ENCODE measurements at regions not wholly inside any gene's neighbourhood (a gene's known extent, or its start where the extent isn't known, plus 50 kb on each side); places are given as distances from the start of the nearest gene placed in this dataset.
"Not testable (repeated sequence)": the region's sequence is repeated elsewhere in the genome, so short reads cannot be mapped to it uniquely, and the experiment has no call there.

- no peak for DNase-seq
Measured at GRCh38 chr2:193929131-193929530, 1727.9 kb upstream of the SLC39A10 start.

GRCh38 chr2:193907561-193907960 is 1712.8 kb upstream of the TMEFF2 start:
- DNase-seq, result no peak

GRCh38 chr2:193900292-193900691 is 1705.6 kb upstream of the TMEFF2 start:
- DNase-seq, result no peak

GRCh38 chr2:193895226-193895625 is 1700.5 kb upstream of the TMEFF2 start:
- DNase-seq, result no peak

- no peak for DNase-seq
Measured at GRCh38 chr2:193894081-193894480, 1699.3 kb upstream of the TMEFF2 start.

- DNase-seq, result no peak
Measured at GRCh38 chr2:193891023-193891422, 1696.3 kb upstream of the TMEFF2 start.

- DNase-seq, result no peak
Measured at GRCh38 chr2:193885419-193885818, 1690.7 kb upstream of the TMEFF2 start.

- DNase-seq, result no peak
Measured at GRCh38 chr2:193883820-193884219, 1689.1 kb upstream of the TMEFF2 start.

GRCh38 chr2:193876980-193877379 is 1682.2 kb upstream of the TMEFF2 start:
- DNase-seq, result no peak

- no peak for DNase-seq
Measured at GRCh38 chr2:193869564-193869963, 1674.8 kb upstream of the TMEFF2 start.

GRCh38 chr2:193868833-193869232 is 1674.1 kb upstream of the TMEFF2 start:
- no peak for DNase-seq

GRCh38 chr2:193868132-193868531 is 1673.4 kb upstream of the TMEFF2 start:
- no peak for DNase-seq

- no peak for DNase-seq
Measured at GRCh38 chr2:193867454-193867853, 1672.7 kb upstream of the TMEFF2 start.

- no peak for DNase-seq
Measured at GRCh38 chr2:193861557-193861956, 1666.8 kb upstream of the TMEFF2 start.

GRCh38 chr2:193847991-193848390 is 1653.3 kb upstream of the TMEFF2 start:
- no peak for DNase-seq

GRCh38 chr2:193847130-193847529 is 1652.4 kb upstream of the TMEFF2 start:
- no peak for DNase-seq

- no peak for DNase-seq
Measured at GRCh38 chr2:193845604-193846003, 1650.9 kb upstream of the TMEFF2 start.

GRCh38 chr2:193843675-193844074 is 1648.9 kb upstream of the TMEFF2 start:
- DNase-seq, result no peak

- no peak for DNase-seq
Measured at GRCh38 chr2:193841384-193842150, 1646.8 kb upstream of the TMEFF2 start.

- DNase-seq, result no peak
Measured at GRCh38 chr2:193837111-193837738, 1642.5 kb upstream of the TMEFF2 start.

GRCh38 chr2:193836424-193837006 is 1641.8 kb upstream of the TMEFF2 start:
- not testable (repeated sequence) for DNase-seq

GRCh38 chr2:193833895-193834294 is 1639.2 kb upstream of the TMEFF2 start:
- DNase-seq, result not testable (repeated sequence)

GRCh38 chr2:193824474-193824873 is 1629.7 kb upstream of the TMEFF2 start:
- no peak for DNase-seq
